Stimulated activated CD4-positive, alpha-beta T cell treated with anti-CD3 and anti-CD28 coated beads, TNF-alpha, amount 100 ng/mL, for 24 hours (primary cell): ENCODE measurements at regions not wholly inside any gene's neighbourhood (a gene's known extent, or its start where the extent isn't known, plus 50 kb on each side); places are given as distances from the start of the nearest gene placed in this dataset.

Experiments used
- DNase-seq, 3 experiments: peaks; one replicate each; pipeline ENCODE4 v3.0.0-alpha.2; 2020; ENCODE audit warnings: low read depth in 3 of 3

DNA sequence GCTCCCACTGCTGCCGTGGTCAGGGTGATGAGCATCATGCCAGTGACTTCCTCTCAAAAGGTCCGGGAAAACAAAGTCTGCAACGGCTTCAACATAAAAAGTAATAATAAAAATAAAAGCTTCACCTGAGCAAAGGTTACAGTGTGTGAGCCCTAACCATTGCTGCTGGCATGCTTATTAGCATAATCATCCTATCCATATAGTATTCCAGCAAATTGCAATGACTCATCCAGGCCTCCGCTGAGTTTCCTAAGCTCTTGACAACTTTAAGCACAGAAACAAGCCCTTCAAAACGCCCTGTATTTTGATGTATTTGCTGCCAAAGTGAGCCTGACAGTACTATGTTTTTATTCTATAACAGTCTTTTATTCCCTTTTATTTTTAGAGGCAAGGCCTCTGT, 100.5 kb downstream of the AASDH start:
- no peak for DNase-seq

DNA sequence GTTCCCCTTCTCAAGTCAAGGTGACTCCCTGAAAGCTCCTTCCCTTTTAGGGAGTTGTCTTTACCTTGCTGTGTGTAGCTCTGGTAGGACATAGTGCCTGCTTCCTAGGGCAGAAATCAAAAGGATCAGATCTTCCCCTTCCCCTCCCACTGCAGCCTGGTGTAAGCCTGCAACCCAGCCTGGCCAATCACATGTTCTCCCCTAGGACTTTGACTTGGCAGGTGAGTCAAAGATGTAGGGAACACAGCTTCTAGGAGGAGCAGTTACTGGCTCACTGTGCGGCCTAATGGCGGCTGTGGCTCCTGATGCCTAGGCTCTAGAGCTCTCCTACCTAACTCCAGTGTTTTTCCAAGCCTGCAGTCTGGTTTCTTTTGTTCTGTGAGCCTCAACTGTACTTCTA, 103.9 kb downstream of the AASDH start:
- DNase-seq = no peak

DNA sequence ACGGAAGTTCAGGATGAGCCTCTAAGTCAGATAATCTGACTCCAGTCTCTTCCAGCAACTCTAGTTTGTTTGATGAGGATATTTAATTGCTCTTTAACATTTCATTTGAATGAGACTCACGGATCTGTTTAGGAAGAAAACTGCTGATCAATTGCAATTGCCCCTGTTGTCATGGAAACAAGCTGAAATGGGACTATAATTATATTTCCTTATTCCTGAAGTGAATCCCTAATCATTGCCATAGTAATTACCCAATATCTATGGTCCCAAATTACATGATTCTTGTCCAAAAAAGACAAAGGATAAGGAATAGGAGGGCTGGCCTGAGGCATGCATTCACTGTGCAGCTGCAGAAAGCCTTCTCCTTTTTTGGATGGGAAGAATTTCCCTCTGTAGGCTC, 105.3 kb downstream of the AASDH start:
- no peak for DNase-seq

DNA sequence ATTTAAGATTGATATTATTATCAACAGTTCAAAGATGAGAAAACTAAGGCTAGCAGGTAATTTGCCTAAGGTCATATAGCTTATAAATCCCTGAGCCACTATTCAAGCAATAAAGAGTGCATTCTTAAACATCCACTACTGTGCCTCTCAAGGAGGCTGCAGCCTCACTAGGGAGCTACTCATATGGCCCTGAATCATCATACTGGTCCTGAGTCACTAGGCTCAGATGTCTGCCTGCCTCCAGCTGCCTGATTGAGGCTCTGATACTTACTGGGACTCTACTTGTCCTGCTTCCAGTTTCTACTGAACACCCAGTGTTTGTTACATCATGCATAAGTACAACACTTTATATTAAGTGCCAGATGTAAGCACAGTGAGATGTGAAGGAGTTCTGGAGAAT, 110.7 kb downstream of the AASDH start:
- DNase-seq = no peak

DNA sequence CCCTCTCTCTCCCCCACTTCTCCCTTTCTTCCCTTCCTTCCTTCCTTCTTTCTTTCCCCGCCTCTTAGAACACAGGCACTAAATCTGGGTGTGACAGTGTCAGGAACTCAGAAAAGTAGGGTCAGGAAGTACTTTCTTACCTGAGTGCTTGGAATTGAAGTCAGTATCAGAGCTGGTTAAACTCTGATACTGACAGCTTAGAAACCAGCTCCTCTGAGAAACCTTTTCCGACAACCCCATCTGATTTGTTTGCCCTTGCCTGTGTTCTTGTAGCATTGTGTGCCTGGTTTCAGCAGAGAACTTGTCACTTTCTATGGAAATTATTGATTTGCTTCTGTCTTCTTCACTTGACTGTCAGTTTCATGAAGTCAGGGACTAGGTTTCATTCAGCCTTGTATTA, 113.9 kb downstream of the AASDH start:
- DNase-seq = no peak

DNA sequence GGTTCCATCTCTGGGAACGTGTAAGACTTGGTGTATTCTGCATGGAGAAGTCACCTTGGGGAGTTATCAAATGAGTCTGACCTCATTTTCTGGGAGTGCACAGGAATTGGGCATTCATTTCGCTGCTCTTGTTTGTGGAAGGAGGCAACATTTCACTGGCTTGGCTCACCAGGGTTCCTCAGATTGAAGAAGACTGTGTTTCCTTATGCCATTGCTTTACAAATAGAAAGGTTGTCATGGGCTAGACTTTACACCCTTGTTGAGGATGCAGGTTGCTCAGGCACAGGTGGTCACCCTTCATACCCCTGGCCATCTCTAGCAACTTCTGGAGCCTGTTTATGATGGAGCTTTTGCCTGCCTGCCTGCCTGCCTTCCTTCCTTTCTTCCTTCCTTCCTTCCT, 114.4 kb downstream of the AASDH start:
- DNase-seq = no peak

DNA sequence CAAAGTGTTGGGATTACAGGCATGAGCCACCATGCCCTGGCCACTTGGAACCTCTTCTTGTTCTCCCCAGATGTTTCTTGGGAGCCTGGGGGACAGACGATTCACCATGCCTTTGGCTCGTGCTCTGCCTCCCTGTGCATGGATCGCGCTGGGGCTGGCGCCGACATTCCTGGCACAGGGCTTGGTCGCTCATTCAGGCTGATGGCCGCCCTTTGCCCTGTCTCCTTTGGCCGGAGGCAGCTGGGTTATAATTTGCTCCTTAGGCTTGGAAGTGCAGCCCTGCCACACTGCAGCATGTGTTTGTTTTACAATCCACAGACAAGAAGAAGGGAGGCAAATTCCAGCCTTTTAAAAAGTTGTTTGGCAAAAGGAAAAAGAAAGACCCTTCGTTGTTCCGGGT, 115.3 kb downstream of the AASDH start:
- no peak for DNase-seq

DNA sequence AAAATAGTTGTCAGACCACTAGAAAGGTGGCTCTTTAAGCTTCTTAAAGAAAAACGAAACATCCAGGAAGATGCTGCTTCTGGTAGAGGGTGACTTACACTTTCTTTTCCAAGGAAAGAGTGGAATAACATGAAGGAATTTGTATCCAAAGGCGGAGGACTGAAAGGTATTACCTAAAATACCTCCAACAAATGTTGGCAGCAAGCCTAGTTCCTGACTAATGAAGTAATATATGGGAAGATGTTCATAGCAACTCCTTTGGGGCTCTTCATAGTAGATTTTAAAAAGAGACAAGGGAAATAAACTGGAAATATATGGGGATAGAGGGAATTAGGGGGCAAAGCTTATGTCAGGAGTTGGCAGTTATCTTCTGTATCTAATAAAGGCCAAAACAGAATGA, 116.2 kb downstream of the AASDH start:
- no peak for DNase-seq

DNA sequence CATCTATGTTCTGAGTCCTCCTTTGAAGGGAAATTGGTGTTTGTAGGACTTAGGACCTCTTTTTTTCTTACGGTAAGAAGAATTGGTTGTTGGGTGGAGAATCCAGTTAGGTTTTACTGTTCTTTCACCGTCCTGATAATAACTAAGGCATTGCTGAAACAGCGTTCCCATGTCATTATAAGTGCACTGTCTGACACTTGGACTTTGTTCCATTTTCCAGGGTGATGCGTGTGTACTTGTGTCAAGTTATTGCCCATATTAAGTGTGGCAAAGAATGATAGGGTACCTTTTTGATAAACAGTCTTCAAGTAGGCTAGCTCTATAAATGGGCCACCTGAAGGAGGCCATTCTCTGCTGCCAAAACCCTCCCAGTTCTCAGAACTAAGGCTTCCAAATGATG, 119.7 kb downstream of the AASDH start:
- DNase-seq = no peak

DNA sequence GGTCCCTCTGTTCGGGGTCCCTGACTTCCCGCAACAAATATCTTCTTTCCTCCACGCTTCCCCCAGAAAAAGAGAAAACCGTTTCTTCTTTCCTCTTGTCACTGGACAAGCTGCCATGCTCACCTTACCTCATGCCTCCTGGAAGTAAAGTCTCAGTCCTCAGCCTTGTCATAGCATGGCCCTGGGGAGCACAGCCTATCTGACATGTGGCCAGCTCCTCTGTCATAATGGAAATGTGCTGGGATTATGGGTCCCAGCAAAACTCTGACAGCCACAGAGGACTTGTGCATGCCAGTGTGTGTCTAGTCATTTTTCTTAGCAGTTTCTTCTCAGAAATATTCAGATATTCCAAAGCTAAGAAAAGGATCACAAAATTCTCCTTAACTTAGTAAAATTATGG, 122.4 kb downstream of the AASDH start:
- DNase-seq = no peak

DNA sequence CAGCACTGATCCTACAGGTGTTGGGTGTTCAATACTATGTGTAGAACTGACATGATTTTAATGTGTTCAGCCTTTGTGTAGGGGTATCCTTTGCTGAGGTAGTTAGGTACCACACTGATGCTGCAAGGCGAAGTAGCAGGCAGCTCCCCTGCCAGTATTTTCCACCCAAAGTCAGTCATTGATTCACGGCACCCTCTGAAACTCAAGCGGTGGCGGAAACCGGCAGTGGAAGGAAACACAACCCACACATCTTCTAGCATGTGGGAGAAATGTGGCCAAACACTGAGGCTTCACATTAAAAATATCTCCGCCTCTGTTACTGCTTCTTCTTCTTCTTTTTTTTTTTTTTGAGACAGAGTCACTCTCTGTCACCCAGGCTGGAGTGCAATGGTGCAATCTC, 126.3 kb downstream of the AASDH start:
- DNase-seq = peak; percentile 17 to 59 (median 22)

DNA sequence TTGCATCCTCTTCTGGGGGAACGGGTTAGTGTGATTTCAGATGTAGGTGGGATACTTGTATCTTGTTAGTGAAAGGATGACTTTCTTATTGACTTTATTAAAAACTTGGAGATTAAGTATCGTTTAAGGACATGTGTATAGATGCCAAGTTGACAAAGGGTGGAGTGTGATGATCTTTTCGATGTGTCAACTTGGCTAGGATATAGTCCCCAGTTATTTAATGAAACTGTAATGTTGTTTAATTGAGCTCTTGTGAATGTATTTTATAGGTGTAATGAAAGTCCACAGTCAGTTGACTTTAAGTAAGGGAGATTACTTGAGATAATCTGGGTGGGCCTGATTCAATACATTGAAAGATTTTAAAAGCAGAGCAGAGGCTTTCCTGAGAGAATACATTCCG, 127.0 kb downstream of the AASDH start:
- no peak for DNase-seq

DNA sequence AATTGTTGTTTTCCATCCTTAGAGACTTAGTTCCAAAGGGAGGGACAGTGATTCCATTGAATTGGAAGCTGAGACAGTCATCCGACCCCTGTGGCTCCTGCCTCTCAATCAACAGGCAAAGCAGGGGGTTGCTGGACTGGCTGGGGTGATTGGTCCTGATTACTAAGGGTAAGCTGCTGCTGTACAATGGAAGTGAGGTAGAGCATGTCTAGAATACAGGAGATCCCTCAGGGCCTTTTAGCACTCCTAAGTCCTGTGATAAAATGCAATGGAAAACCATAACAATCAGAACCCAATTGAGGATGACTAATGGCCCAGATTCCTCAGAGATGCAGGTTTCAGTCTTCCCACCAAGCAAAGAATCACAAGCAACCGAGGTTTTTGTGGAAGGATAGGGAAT, 127.6 kb downstream of the AASDH start:
- DNase-seq = no peak

DNA sequence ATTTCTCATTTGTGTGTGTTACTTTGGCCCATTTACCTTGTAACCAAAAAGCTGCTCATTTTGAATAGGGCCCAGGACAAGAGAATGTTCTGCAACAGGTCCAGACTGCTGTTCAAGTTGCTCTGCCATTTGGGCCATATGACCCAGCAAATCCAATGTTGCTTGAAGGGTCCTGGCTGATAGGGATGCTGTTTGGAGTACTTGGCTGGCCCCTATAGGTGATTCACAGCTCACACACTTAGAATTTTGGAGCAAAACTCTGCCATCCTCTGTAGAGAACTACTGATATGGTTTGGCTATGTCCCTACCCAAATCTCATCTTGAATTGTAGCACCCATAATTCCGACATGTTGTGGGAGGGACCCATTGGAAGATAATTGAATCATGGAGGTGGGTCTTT, 131.5 kb downstream of the AASDH start:
- DNase-seq = no peak

DNA sequence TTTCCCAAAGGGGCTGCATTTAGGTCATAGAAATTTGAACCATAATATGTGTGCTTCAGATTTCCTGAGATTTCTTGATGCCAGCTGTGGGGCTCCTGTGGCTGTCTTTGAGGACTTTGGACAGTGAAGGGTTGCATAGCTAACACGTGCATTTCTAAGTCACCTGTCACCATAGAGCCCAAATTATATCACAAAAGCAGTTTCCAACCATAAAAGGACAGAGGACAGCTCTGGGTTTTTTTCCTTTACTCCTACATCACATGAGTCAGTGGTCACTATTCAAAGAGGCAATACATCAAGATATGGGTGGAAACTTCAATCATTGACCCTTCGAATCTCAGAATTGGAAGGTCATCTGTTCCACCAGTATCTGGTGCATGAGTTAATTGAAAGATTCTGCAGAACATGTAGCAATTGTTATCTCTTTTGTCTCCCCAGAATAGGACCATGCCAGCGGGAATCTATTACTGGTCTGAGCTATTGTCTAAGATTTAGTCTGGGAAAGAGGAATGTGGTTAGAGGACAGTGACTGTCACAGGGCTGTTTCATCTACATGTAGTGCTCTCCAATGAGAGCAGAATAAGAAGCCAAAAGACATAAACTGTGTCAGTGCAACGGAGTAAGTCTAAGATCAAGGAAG, 133.5 kb downstream of the AASDH start:
- DNase-seq = no peak

DNA sequence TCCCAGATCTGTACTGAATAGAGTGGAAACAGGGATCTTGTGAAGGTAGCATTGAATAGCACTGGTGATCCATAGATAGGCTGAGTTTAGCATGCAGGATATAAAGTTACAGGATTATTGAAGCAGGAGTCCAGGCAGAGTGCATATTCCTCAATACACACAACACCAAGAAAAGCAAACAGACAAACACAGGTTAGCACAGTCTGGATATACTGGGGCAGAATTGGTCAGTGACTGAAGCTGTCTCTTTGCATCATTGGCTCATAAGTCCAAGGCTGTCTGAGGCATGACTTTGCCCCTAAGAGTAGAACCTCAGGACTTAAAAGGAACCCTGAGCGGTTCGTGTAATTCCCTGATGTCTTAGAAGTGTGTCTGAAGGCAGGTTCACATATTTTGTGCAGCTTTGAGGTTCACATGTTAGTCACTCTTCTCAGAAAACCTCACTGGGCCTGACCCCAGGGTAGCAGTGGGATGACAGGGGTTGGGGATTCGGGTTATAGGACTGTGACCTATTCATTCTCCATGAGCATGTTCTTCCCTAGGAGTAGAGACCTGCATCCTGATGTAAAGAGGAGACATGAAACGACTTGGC, 134.6 kb downstream of the AASDH start:
- no peak for DNase-seq

DNA sequence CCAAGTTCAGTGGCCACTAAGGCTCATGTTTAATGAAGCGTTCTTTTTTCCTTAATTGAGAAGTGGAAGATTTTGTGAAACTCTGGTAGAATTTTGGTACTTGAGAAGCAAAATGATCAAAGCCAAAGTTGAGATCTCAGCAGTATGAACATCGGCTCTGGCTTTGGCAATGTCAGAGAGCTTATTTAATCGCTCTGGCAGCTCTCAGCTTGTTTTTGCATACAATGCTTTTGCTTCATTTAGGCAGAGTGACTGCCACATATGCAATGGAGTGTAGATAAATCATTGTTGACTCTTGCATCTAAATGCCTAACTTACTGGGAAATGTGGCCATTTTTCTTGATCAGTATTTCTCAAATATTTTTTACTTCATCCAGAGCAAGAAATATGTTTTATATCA, 135.7 kb downstream of the AASDH start:
- no peak for DNase-seq

DNA sequence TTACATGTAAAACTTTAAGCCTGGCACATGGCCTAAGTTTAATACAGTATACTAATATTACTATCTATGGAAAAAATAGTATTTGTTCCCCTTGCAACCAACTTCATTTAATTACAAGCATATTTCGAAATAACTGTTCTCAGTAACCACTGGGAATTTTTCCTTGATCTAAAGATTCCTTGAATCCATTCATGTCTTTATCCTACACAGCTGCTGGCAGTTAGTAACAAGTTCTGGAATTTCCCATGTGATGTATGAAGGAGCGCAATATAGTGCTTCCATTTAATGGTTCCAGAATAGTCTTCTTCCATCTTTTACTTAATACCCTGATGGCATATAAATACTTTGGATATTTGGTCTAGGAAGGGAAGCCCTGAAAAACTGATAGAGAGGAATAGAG, 136.5 kb downstream of the AASDH start:
- no peak for DNase-seq

DNA sequence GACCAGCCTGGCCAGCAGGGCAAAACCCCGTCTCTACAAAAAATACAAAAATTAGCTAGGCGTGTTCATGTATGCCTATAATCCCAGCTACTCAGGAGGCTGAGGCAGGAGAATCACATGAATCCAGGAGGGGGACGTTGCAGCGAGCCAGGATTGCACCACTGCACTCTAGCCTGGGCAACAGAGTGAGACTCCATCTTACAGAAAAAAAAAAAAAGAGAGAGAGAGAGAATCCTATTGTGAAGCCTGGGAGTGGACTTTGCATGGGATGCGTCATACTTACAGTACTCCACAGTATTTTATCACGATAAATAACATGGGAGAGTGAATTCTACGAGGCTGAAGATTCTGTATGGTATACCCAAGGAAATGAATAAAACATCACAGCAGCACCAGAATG, 139.6 kb downstream of the AASDH start:
- no peak for DNase-seq

DNA sequence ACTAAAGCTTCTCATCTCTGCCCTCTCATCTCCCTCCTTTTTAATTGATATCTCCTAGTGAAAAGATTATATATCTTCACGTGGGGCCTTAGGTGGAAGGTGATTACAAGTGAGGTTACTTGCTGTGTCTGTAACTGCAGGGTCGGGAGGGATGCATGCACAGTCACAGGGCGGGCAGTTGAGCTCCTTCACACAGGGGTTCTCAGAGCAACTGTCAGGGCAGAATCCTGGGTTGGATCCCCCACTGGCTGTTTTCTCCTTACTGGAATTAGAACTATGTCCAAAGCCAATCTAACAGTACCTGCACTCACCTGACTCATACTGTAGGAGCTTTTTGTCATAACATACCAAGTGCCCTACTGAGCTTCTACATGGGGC, 141.1 kb downstream of the AASDH start:
- no peak for DNase-seq

DNA sequence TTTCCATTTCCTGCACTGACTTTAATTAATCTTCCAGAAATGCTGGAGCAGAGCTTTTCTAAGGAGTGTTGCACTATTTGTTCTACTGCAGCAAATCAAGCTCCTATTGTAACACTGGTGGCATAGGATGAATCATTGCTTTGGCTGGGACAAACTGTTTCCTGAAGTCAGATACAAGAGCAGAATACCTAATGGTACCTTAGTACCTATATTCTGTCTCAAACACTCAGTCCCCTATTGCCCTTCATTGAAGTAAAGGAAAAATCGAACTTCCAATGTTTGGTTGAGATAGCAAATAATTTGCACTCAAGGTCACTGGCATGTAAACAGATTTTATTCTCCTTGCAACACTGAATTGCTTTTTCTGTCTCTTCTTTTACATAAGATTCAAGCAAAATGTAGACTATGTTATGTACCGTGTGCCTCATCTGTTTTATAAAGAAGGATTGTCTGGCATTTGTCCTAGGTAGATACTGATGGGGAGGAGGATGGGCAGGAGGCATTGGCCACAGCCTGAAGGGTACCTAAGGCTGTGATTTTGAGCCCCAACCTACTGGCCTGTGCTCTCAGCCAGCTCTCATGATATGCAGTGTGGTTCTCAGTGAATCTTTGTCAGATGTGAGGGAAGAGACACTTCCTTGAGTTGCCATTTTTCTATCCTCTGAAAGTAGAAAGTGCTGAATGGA, 141.6 kb downstream of the AASDH start:
- no peak for DNase-seq

DNA sequence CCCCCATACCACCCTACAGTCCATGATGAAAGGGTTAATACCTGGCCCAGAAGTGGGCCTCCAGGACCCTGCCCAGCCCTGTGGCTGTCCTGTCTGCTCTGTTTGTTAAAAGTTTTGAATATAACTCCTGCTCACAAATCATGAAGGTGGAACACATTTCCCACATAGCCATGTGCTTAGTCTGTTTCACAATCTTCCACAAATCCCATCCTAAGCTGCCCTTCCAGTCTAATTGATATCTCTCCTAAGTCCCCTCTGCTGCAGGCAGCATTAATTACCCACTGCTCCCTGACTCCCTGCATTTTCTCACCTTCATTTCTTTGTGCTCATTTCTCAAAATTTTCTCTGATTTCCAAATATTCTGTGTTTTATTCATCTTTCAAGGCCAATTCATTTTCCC, 142.6 kb downstream of the AASDH start:
- DNase-seq = no peak

DNA sequence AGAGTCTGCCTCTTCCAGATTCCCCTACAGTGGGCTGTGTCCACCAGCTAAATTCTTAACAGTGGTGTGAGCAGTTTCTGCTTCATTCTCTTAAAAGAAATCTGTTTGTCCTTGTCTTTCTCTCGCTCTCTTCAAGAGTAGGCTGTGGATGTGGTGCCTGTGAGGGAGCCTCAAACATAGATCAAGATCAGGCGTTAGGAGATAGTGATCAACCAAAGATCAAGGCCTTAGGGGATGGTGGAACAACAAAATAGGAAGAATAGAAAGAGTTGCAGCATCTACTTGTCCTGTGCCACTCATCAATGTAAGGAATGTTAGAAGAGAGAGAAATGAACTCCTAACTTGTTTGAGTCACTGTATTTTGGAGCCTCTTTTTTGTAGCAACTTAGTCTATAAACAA, 144.2 kb downstream of the AASDH start:
- DNase-seq = no peak

DNA sequence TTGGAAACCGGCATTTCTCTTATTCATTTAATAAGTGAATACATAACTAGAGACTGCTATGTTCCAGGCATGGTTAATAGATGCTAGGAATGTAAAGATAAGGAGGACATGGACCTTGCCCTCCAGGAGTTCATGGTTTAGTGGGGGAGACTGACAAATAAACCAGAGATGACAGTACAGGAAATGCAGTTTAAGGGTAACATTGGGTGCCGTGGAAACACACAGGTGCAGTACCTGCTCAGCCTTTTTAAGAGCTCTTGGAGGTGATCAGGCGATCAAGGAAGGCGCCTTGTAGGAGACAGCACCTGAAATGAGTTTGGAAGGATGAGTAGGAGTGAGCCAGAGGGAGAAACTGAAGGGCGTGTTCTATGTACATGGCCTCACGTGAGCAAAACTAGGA, 145.8 kb downstream of the AASDH start:
- no peak for DNase-seq
